22Rv1 (cell line): ENCODE measurements at regions not wholly inside any gene's neighbourhood (a gene's known extent, or its start where the extent isn't known, plus 50 kb on each side); places are given as distances from the start of the nearest gene placed in this dataset.
"Not testable (repeated sequence)": the region's sequence is repeated elsewhere in the genome, so short reads cannot be mapped to it uniquely, and the experiment has no call there.

Source experiments
- ZFX ChIP-seq: fragments of 450-650 bp; IDR thresholded peaks from 2 replicates; pipeline ENCODE4 v1.6.1; 2017; ENCODE audit warnings: antibody characterized with exemption, borderline replicate concordance
- TF ChIP-seq, protein P1 (sequence below): fragments of 450-650 bp; IDR thresholded peaks from 2 replicates; pipeline ENCODE4 v1.5.1; 2017; ENCODE audit warnings: mild to moderate bottlenecking

DNA sequence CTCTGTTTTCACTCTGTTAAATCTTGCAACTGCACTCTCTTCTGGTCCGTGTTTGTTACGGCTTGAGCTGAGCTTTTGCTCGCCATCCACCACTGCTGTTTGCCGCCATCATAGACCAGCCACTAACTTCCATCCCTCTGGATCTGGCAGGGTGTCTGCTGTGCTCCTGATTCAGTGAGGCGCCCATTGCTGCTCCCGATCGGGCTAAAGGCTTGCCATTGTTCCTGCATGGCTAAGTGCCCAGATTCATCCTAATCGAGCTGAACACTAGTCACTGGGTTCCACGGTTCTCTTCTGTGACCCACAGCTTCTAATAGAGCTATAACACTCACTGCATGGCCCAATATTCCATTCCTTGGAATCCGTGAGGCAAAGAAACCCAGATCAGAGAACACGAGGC, 218.5 kb downstream of the RHOU start:
- TF ChIP-seq, protein P1, sequence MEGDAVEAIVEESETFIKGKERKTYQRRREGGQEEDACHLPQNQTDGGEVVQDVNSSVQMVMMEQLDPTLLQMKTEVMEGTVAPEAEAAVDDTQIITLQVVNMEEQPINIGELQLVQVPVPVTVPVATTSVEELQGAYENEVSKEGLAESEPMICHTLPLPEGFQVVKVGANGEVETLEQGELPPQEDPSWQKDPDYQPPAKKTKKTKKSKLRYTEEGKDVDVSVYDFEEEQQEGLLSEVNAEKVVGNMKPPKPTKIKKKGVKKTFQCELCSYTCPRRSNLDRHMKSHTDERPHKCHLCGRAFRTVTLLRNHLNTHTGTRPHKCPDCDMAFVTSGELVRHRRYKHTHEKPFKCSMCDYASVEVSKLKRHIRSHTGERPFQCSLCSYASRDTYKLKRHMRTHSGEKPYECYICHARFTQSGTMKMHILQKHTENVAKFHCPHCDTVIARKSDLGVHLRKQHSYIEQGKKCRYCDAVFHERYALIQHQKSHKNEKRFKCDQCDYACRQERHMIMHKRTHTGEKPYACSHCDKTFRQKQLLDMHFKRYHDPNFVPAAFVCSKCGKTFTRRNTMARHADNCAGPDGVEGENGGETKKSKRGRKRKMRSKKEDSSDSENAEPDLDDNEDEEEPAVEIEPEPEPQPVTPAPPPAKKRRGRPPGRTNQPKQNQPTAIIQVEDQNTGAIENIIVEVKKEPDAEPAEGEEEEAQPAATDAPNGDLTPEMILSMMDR, result not testable (repeated sequence)
- TF ChIP-seq ZFX, result not testable (repeated sequence)
